GM23248 (cell line): ENCODE measurements at regions not wholly inside any gene's neighbourhood (a gene's known extent, or its start where the extent isn't known, plus 50 kb on each side); places are given as distances from the start of the nearest gene placed in this dataset.

Source experiments
- EZH2 ChIP-seq: fragments of 200-600 bp; sonication (generic); IDR thresholded peaks from 2 replicates; pipeline ENCODE4 v1.6.1; 2018; ENCODE audit warnings: antibody characterized with exemption, mild to moderate bottlenecking; ENCODE audit not compliant: insufficient read depth, poor library complexity, severe bottlenecking
- EZH2phosphoT487 ChIP-seq: fragments of 200-600 bp; sonication (generic); IDR thresholded peaks from 2 replicates; pipeline ENCODE4 v1.6.1; 2018; ENCODE audit warnings: antibody characterized with exemption, moderate library complexity, mild to moderate bottlenecking, low read depth; ENCODE audit not compliant: insufficient read depth

- TF ChIP-seq EZH2: no peak
- TF ChIP-seq EZH2phosphoT487: no peak
Observed at GRCh38 chr2:126448611-126449010, 207.3 kb upstream of the GYPC start.
